EH (cell line): ENCODE measurements at regions not wholly inside any gene's neighbourhood (a gene's known extent, or its start where the extent isn't known, plus 50 kb on each side); places are given as distances from the start of the nearest gene placed in this dataset.
A peak's percentile ranks its signal among the peaks of the same experiment; 100 is the strongest.

Experiments used
- DNase-seq: peaks from one replicate; pipeline ENCODE4 v3.0.0-alpha.2; 2015; ENCODE audit warnings: low read depth

DNA sequence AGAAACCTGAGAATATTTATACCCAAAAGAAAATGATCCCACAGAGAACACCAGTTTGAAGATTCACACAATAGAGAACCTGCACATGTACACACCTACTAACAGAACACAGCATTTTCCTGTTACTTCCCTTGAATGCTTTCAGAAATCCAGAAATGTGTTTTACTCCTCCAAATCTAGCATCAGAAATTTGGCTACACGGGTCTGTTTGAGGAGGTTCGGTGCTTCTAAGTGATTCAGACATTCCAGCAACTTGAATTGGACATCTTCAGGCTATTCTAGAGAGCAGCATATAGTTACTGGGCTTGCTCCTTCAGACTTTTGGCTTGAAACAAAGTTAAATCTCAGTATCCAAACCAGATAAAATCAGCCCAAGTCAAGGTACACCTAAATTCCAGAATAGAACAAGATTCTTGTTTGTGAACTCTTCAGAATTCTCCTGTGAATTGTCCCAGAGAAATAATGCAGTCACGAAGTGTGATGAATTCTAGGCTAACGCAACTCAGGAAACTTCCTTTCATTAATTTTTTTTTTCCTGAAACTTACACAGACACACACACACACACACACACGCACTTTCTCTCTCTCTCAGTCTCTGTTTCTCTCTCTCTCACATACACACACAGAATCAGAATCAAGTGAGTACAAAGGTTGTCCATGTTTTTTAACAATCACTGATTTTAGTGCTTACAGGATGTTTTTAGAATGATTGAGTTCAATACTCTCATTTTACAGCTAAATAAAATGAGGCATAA lies 278.4 kb upstream of the SNX7 start:
- no peak for DNase-seq

GRCh38 chr1:98382586-98382985 lies 278.9 kb upstream of the SNX7 start:
- DNase-seq = no peak

- DNase-seq = no peak
Measured at GRCh38 chr1:98374098-98374497, 287.4 kb upstream of the SNX7 start.

- no peak for DNase-seq
Measured at GRCh38 chr1:98373056-98373455, 288.5 kb upstream of the SNX7 start.

GRCh38 chr1:98371764-98372163 lies 289.8 kb upstream of the SNX7 start:
- DNase-seq = no peak

DNA sequence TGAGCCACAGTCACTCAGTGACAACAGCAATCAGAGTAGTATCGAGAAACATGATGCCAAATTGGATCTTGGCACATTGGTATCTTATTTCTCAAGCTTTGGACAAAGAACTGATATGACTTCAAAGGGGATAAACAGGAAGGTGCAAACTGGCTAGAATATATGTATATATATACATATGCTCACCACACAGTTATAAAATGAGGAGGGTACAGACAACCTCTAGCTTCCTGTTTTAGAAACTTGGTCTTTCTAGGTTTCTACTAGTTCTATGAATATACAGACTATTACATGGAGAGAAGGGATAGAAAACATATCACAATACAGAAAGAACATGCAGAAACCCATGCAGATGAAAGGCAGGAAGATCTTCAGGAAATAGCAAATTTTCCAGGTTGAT lies 292.1 kb upstream of the SNX7 start:
- DNase-seq = no peak

- DNase-seq = no peak
Measured at GRCh38 chr1:98368995-98369394, 292.5 kb upstream of the SNX7 start.

DNA sequence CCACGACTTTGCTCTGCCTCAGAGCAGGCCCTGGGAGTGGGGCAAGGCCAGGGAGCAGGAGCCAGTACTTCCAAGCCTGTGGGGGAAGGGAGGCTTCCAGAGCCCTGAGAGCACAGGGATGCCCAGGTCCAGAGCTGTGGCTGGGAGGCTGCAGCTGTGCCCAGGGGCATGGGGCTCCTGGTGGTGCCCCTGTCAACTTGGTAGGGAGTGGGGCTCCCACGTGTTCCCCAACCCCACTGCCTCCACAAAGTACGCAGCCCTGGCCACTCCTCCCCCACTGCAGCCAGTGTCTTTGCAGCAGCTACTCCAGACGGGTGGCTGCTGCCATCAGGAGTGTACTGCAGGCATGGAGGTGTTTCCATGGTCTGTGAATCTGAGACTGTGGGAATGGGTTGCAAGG lies 294.1 kb upstream of the SNX7 start:
- DNase-seq = no peak

DNA sequence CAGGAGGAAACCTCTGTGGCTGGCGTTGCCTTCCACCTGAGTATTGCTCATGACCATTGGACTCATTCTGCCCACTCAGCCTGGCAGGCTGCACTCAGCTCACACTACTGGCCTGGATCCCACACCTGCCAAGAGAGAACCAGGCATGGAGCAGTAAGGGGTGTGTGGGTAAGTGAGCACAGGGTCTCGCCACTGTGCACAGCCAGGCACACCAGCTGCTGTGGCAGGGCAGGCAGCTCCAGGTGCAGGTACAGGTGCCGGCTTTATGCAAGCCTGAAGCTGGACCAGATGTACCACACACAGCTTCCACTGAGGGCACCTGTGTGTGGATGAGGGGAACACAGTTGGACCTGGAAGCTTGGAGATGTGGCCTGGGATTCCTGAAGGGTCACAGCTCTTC lies 295.2 kb upstream of the SNX7 start:
- DNase-seq = no peak

GRCh38 chr1:98364544-98364943 lies 297.0 kb upstream of the SNX7 start:
- no peak for DNase-seq

GRCh38 chr1:98360864-98361263 lies 300.7 kb upstream of the SNX7 start:
- no peak for DNase-seq

DNA sequence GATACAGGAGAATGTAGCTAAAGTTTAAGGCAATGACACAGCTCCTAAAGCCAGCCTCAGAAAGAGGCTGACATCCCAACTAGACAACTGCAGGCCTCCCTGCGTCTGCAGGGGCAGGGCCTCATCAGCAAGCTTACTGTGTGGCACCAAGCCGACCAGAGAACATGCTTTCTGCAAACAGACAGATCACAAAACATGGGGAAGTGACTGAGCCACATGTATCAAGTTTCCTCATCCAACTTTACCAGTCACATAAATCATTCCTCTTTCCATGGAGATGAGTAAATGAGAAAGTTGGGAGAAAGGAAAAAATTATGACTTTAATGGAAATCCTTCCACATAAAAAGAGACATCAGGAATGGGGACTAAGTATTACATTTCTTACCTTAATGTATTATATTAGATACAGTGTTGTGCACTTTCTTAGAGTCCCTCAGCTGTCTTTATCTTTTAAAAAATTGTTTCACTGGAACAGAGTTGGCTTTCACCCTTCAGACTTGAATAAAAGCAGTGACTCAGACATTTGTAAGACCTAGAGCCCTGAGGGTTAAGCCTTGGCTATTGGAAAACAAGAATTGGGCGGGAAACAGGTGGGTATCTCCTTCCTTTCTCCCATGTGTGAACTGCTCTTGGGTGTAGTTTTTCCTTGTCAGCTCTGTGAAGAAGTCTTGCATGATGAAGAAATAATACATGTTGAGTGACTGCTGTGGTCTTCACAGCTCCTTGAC lies 305.7 kb upstream of the SNX7 start:
- DNase-seq = peak; percentile 24

DNA sequence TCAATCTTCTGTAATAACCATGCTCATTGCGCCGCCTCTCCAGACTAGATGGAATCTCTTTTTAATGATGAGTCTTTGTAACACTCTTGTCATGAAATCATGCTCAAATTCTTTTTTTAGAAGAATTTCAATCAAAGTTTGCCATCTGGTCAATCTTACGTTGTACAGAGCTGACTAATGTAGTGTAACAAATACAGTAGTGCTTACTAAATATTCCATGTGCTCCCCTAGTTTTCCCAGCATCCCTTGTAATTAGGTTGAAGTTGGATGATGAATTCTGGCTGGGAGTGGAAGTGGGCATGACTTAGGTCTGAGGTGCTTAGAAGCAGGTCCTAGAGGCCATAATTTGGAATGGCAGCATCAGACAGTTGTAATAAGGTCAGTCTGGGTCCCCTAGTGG lies 309.1 kb upstream of the SNX7 start:
- DNase-seq = no peak

GRCh38 chr1:98351561-98351960 lies 310.0 kb upstream of the SNX7 start:
- no peak for DNase-seq

DNA sequence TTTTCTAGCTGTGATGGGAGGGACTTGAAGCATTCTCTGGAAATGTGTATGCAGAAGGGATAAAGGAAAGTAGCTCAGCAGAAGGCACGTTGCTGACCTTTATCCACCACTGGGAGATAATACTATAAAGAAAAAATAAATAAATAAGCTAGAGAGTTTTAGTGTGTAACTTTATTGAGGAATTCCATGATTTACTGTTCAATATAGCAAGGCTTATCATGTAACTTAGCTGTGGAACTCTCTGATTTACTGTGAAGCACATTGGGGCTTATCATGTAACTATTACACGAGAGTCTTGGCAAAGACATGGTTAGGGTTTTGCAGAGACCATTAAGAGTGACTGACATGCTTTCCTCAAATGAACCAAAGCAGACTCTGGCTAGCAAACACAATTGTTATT lies 316.1 kb upstream of the SNX7 start:
- DNase-seq = no peak

DNA sequence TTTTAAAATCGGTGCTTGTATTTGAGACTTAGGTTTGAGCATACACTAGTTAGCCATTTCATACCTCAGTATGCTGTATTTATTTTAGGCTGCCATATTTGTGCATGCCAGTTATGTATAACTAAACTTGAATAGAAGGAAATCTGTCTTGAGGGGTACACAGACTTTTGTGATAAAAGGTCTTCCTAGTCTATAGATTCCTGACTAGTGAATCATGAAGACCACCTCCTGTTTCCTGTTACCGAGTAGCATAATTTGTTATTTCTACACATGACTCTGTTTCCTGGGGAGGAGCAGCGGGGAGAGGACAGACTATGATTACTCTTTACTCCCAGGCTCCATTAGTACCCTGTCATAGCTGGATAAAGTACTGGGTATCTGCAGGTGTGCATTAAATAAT lies 316.8 kb upstream of the SNX7 start:
- no peak for DNase-seq

- peak; percentile 46 for DNase-seq
Measured at GRCh38 chr1:98342566-98342965, 319.0 kb upstream of the SNX7 start.

- DNase-seq = peak; percentile 33
Measured at GRCh38 chr1:98340511-98340910, 321.0 kb upstream of the SNX7 start.

GRCh38 chr1:98336472-98337083 lies 324.9 kb upstream of the SNX7 start:
- no peak for DNase-seq

DNA sequence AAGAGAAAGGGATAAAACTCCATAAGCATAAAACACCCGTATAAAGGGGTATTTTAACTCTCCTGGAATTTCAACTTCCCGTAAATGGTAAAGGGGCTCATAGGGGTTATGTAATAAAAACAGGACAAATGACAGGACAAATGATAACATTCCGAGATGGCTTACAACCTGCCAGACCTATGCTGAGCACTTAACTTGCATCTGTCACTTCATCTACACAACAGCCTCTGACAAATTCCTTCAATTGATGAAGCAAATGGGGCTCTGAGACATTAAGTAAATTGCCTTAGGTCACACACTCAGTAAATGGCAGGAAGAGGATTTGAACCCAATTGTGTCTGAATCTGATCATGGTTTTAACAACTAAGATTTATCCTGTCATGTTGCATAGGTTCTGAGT lies 327.6 kb upstream of the SNX7 start:
- DNase-seq = no peak

DNA sequence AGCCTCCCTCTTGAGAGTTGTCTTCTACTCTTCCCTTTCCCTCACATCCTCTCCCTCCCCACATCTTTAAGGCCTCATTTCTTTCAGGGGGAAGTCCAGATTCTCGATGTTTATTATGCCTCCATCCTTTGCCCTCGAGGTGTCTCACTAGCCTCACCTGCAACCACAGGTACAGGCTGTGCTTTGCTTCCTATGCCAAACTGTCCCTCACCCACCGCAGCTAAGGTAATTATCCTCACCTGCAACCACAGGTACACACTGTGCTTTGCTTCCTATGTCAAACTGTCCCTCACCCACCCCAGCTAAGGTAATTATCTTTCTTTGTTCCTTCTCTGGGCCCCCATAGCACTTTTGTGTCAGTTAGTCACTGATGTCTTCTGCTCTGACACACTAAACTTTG lies 328.1 kb upstream of the SNX7 start:
- DNase-seq = no peak

DNA sequence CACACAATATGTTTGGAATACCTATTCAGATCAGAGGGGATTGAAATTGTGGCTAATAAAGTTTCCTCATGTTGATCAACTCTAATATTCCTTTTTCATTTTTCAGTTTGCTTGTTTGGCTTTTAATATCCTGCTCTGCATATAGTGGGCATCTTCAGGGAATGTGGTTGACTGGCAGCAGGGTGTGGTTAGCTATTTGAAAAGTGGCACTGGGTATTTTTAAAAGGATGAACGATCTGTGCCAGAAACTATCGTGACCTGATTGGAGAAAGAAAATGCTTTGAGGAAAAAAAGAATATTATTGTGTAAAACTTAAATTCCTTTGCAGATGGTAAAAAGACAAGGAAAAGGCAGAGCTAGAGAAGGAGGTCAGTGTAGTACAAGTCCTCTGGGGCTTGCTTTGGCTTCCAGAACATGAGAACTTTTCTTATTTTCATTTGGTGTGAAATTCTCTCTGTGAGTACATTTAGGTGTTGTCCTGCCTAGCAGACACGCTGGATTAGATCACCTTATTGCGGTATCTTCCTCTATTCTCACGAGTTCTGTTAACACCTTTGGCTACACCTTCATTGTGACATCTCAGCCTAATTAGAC lies 329.7 kb upstream of the SNX7 start:
- no peak for DNase-seq

DNA sequence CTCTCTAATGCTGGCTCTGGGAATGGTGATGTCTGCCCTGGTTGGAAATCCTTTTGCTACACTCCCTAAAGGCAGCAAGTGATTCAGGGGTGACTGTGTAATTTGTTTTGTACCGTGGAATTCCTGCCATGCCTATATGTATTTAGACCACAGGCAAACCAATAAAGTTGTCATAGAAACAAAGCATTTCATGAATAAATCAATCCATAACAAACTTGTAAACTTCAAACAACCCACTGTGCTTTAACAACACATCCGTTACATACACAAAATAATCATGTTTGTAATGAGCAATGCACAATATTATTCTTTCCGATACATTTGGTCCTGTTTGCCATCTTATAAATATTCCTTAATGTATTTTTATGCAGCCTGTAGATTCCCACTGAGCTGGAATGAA lies 330.3 kb upstream of the SNX7 start:
- peak; percentile 54 for DNase-seq
